ENCODE measurements at regions not wholly inside any gene's neighbourhood (a gene's known extent, or its start where the extent isn't known, plus 50 kb on each side); places are given as distances from the start of the nearest gene placed in this dataset.

DNA sequence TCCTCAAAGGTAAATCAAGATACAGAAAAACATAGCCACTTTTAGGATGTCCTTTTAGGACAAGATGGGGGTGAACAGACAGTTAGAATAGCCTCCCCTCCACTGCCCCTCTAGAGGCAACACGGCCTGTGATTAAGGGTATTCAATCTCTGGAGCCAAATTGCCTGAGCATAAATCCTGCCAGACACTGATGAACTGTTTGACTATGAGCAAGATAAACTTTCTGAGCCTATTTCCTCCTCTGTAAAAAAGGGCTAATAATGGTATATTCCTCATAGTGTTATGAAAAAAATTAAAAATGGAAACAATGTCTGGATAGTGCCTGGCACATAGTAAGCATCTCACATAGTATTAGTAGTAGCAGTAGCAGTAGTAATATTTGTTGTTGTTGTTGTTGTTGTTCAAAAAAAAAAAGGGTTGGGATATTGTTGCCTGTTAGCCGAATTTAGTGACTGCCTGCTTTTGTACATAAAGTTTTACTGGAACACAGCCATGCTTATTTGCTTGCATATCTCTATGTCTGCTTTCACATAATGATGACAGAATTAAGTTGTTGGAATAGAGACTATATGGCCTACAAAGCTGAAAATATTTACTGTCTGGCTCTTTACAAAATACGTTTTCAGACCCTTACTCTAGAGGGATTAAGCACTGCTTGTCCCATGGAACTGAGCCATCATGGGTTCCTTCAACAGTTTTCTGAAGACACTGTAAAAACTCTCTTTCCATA lies 536.3 kb downstream of the TLE4 start:
- dilution Hi-C loops (cut with MboI; ENCODE audit: extremely low pct_ligation_motif_present, low sequenced_read_pairs) (no loop called here), intact Hi-C loops (cut with micrococcal nuclease) (no loop called here)
- ChIA-PET POLR2A (no interaction called here), CTCF (no interaction called here)
- H3K4me3 ChIP-seq (replicated peaks in 1 of 3; ENCODE audit: insufficient read depth in 1 of 3, low read depth in 1 of 3, low read length in 3 of 3) = no peak overlapping the region
- TF ChIP-seq POLR2A (IDR thresholded peaks at IDR 0.05; ENCODE audit: low read depth, low read length) (no peak), POLR2AphosphoS5 (IDR thresholded peaks at IDR 0.05; ENCODE audit: insufficient read depth, low read depth, low read length) (no peak), GATA2 (IDR thresholded peaks at IDR 0.05; ENCODE audit: insufficient read depth, insufficient read length, low read depth, low read length) (no peak), FOS (IDR thresholded peaks at IDR 0.05; ENCODE audit: borderline replicate concordance, insufficient read depth, low read length) (no peak), MYC (IDR thresholded peaks at IDR 0.05; ENCODE audit: low read depth, low read length) (no peak), JUN (IDR thresholded peaks at IDR 0.05; ENCODE audit: borderline replicate concordance, insufficient read depth, insufficient read length, low read depth) (no peak), CTCF (IDR thresholded peaks at IDR 0.05; ENCODE audit: extremely low read depth in 1 of 2, insufficient read depth in 1 of 2, low read depth in 1 of 2, low read length in 2 of 2) (no peak), MAX (IDR thresholded peaks at IDR 0.05; ENCODE audit: insufficient read depth, insufficient read length) (no peak), EZH2 (IDR thresholded peaks at IDR 0.05; ENCODE audit: borderline replicate concordance, low read depth, low read length, severe bottlenecking) (no peak)
- H2AFZ ChIP-seq (ENCODE audit: low read depth, low read length) = no peak overlapping the region
- H3K9me1 ChIP-seq (replicated peaks; ENCODE audit: control insufficient read depth, extremely low read depth, insufficient read depth, low read length) = no peaks in the 10 kb centered on the region
- no peak overlapping the region for H3K4me2 ChIP-seq (ENCODE audit: insufficient read depth, low read length)
- H3K9ac ChIP-seq (replicated peaks; ENCODE audit: extremely low read depth, insufficient read depth, low read length) = no peak overlapping the region
- DNase-seq (ENCODE audit: low read depth, low spot score) = no peak
- no peaks in the 10 kb centered on the region for H3K79me2 ChIP-seq (ENCODE audit: control insufficient read depth, insufficient read depth, low read length)
- H3K27me3 ChIP-seq (ENCODE audit: control insufficient read depth in 2 of 2, insufficient read depth in 2 of 2, low read length in 2 of 2) = no peaks in the 10 kb centered on the region
- H4K20me1 ChIP-seq (replicated peaks; ENCODE audit: control insufficient read depth, extremely low read depth, insufficient read depth, low read length) = no peaks in the 10 kb centered on the region
- no peaks in the 10 kb centered on the region for H3K36me3 ChIP-seq (ENCODE audit: control insufficient read depth in 2 of 2, extremely low read depth in 1 of 2, insufficient read depth in 2 of 2, low read length in 2 of 2)
- no peak overlapping the region for H3K27ac ChIP-seq (ENCODE audit: insufficient read depth, low read depth, low read length)
- no peaks in the 10 kb centered on the region for H3K9me3 ChIP-seq (replicated peaks; ENCODE audit: control insufficient read depth, insufficient read depth, low read length)
- no TSS peak for BruUV-seq (replicated peaks)
- no peaks in the 10 kb centered on the region for H3K4me1 ChIP-seq (ENCODE audit: control insufficient read depth, extremely low read depth, insufficient read depth, low read length)
- no peak for FAIRE-seq
